Sigmoid colon (tissue), 6 donors: ENCODE measurements at regions not wholly inside any gene's neighbourhood (a gene's known extent, or its start where the extent isn't known, plus 50 kb on each side); places are given as distances from the start of the nearest gene placed in this dataset.
"Not testable (repeated sequence)": the region's sequence is repeated elsewhere in the genome, so short reads cannot be mapped to it uniquely, and the experiment has no call there.

Experiments
- DNase-seq: peaks from one replicate; pipeline ENCODE4 v3.0.0-alpha.2; 2019
- H3K27ac ChIP-seq, 4 donors: fragments of 200-600 bp; sonication (generic); one replicate each; pipeline ENCODE4 v1.5.1; 2016 to 2019; ENCODE audit warnings: mild to moderate bottlenecking in 1 of 4
- H3K27me3 ChIP-seq, 3 donors: fragments of 200-600 bp; sonication (generic); one replicate each; pipeline ENCODE4 v1.5.1; 2019; ENCODE audit warnings: mild to moderate bottlenecking in 1 of 3
- H3K36me3 ChIP-seq, 4 donors: fragments of 200-600 bp; sonication (generic); one replicate each; pipeline ENCODE4 v1.5.1; 2016 to 2019
- H3K4me1 ChIP-seq, 4 donors: fragments of 200-600 bp; sonication (generic); one replicate each; pipeline ENCODE4 v1.5.1; 2017 to 2019
- H3K4me3 ChIP-seq, 4 donors: fragments of 200-600 bp; sonication (generic); one replicate each; pipeline ENCODE4 v1.5.1; 2017 to 2019; ENCODE audit warnings: mild to moderate bottlenecking in 2 of 4, moderate library complexity in 1 of 4
- H3K9me3 ChIP-seq, 4 donors: fragments of 200-600 bp in 3 of 4; sonication (generic) in 3 of 4; one replicate each; pipeline versions ENCODE4 v1.5.1 to v1.6.1; 2013 to 2019
- CTCF ChIP-seq, 4 experiments: fragments of 450-650 bp in 3 of 4; fragments of 200-600 bp in 1 of 4; IDR thresholded peaks; one replicate each; pipeline ENCODE4 v1.5.1; 2016 to 2019; ENCODE audit warnings: antibody characterized with exemption in 4 of 4, mild to moderate bottlenecking in 3 of 4, moderate library complexity in 2 of 4
- EP300 ChIP-seq, 4 donors: sonication (generic); formaldehyde crosslinking; IDR thresholded peaks; one replicate each; pipeline ENCODE4 v1.6.1; 2017; ENCODE audit warnings: antibody characterized with exemption in 4 of 4
- POLR2A ChIP-seq, 2 donors: fragments of 450-650 bp; IDR thresholded peaks; one replicate each; pipeline ENCODE4 v1.6.1; 2016; ENCODE audit warnings: antibody characterized with exemption in 2 of 2, mild to moderate bottlenecking in 2 of 2, moderate library complexity in 2 of 2
- POLR2AphosphoS5 ChIP-seq, 4 donors: sonication (generic); formaldehyde crosslinking; IDR thresholded peaks; one replicate each; pipeline ENCODE4 v1.6.1; 2017; ENCODE audit warnings: antibody characterized with exemption in 4 of 4
- WGBS, 2 donors: extraction: QIAGEN DNeasy Blood & Tissue Kit; methylation state at CpG; one replicate each; pipeline ENCODE4 v1.1.7; 2013; 5-methylcytosine and 5-hydroxymethylcytosine counted together
- intact Hi-C: fragments of 100-400 bp; cut with DNase I; formaldehyde crosslinking; loops from one replicate; pipeline ENCODE4 v1.15.1; 2023
- donor health status: healthy with polysubstance abuse.
- donor health status: healthy.

- Histone ChIP-seq H3K4me1 (no peaks in the 10 kb centered on the region), H3K36me3 (no peaks in the 10 kb centered on the region), H3K27ac (no peak overlapping the region), H3K27me3 (peaks cover 0 to 57% (median 14%) of the 10 kb centered on the region in 3 donors), H3K9me3 (no peaks in the 10 kb centered on the region), H3K4me3 (no peak overlapping the region)
- intact Hi-C loops = no loop called here
- no peak for DNase-seq
- TF ChIP-seq POLR2A (IDR thresholded peaks at IDR 0.05) (no peak), POLR2AphosphoS5 (IDR thresholded peaks at IDR 0.05) (no peak), EP300 (IDR thresholded peaks at IDR 0.05) (no peak), CTCF (IDR thresholded peaks at IDR 0.05) (no peak)
- 54 to 65% methylated on average over 4 of the region's 4 CpGs for WGBS, 2 donors
These were observed 63.5 kb upstream of the OLIG2 start for GRCh38 chr21:32962268-32962667.

DNA sequence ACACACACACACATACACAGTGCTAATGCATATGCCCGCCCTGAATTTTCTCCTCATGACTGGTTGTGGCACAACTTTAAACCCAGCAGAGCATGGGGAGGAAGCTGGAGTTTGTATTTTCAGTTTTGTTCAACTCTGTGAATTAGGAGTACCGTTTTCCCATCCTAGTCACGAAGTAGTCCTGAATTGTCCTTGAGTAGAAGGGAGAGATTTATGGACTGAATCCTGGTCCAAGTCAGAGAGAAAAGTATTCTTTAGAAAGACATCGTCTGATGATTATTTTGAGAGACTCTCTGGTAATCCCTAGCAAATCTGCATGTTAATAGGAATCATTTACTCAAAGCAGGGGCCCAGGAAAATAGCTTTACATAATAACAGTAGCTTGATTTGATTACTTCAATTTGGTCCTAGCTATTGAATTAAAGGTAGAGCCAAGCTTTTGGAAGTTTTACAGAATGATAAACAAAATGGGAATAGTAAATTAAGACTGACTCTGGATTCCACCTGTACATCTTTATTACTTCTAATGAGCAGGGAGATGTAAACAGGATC, 60.5 kb upstream of the OLIG2 start:
- H3K4me3 ChIP-seq = no peak overlapping the region
- H3K36me3 ChIP-seq = no peaks in the 10 kb centered on the region
- peaks cover 0 to 31% (median 1%) of the 10 kb centered on the region in 3 donors for H3K27me3 ChIP-seq
- H3K4me1 ChIP-seq = no peaks in the 10 kb centered on the region
- H3K9me3 ChIP-seq = no peaks in the 10 kb centered on the region
- no peak for TF ChIP-seq POLR2AphosphoS5 (IDR thresholded peaks at IDR 0.05)
- TF ChIP-seq EP300 (IDR thresholded peaks at IDR 0.05) = no peak
- no peak for TF ChIP-seq CTCF (IDR thresholded peaks at IDR 0.05)
- no peak for TF ChIP-seq POLR2A (IDR thresholded peaks at IDR 0.05)
- 47 to 65% methylated on average over 4 of the region's 4 CpGs for WGBS, 2 donors
- no peak overlapping the region for H3K27ac ChIP-seq
- intact Hi-C loops = no loop called here
- DNase-seq = no peak

DNA sequence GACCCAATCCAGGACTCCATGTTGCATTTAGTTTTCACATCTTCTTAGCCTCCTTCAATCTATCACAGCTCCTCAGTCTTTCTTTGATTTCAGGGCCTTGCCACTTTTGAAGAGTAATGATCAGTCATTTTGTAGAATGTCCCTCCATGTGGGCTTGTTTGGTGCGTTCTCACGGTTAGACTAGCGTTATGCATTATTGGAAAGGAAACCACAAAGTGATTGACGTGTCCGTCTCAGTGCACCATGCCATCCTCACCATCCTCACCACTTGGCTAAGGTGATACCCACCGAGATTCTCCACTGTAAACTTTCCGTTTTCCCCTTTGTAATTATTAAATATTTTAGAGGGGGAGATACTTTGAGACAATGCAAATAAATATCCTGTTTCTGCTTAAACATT, 59.6 kb upstream of the OLIG2 start:
- peaks cover 0 to 25% (median 0%) of the 10 kb centered on the region in 3 donors for H3K27me3 ChIP-seq
- no peaks in the 10 kb centered on the region for H3K9me3 ChIP-seq
- H3K27ac ChIP-seq = no peak overlapping the region
- WGBS, 2 donors = 81 to 85% methylated on average over 7 of the region's 7 CpGs
- intact Hi-C loops = no loop called here
- H3K4me1 ChIP-seq = no peaks in the 10 kb centered on the region
- H3K36me3 ChIP-seq = no peaks in the 10 kb centered on the region
- DNase-seq = no peak
- H3K4me3 ChIP-seq = no peak overlapping the region
- TF ChIP-seq EP300 (IDR thresholded peaks at IDR 0.05) (no peak), POLR2A (IDR thresholded peaks at IDR 0.05) (no peak), CTCF (IDR thresholded peaks at IDR 0.05) (no peak), POLR2AphosphoS5 (IDR thresholded peaks at IDR 0.05) (no peak)

DNA sequence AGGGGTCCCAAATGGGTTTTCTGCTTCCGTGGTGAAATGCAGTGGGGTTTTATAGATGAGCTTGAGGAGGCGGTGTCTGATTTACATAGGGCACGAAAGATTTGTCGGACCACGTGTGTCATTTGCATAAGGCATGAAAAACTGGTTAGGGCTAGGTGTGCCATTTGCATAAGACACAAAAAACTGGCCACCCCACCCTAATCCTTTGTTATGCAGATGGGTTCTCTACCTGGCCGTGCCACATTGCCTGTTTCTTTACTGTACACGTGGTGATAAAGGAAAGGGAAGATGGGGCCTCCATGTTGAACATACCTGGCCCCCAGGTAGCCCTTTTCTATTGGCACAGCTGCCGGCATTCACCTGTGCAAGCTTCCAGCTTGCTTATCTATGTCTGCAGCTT, 57.6 kb upstream of the OLIG2 start:
- H3K4me1 ChIP-seq, H3K36me3 ChIP-seq, DNase-seq, H3K9me3 ChIP-seq, intact Hi-C loops, H3K4me3 ChIP-seq, H3K27ac ChIP-seq, H3K27me3 ChIP-seq: not testable (repeated sequence)
- WGBS, 2 donors = 69 to 75% methylated on average over 8 of the region's 8 CpGs

- no peak for DNase-seq
- H3K27me3 ChIP-seq = peaks cover 0 to 26% (median 0%) of the 10 kb centered on the region in 3 donors
- WGBS, 2 donors = 62 to 76% methylated on average over 2 of the region's 2 CpGs
These were observed 51.1 kb upstream of the OLIG2 start for GRCh38 chr21:32974653-32975052.

More at GRCh38 chr21:32974653-32975052, 51.1 kb upstream of the OLIG2 start:
- H3K9me3 ChIP-seq = no peaks in the 10 kb centered on the region
- no peaks in the 10 kb centered on the region for H3K4me1 ChIP-seq
- no peaks in the 10 kb centered on the region for H3K36me3 ChIP-seq
- intact Hi-C loops = no loop called here
- no peak overlapping the region for H3K4me3 ChIP-seq
- no peak for TF ChIP-seq POLR2AphosphoS5 (IDR thresholded peaks at IDR 0.05)
- no peak for TF ChIP-seq CTCF (IDR thresholded peaks at IDR 0.05)
- TF ChIP-seq POLR2A (IDR thresholded peaks at IDR 0.05) = no peak
- no peak for TF ChIP-seq EP300 (IDR thresholded peaks at IDR 0.05)
- no peak overlapping the region for H3K27ac ChIP-seq
